A673 (cell line): ENCODE measurements at regions not wholly inside any gene's neighbourhood (a gene's known extent, or its start where the extent isn't known, plus 50 kb on each side); places are given as distances from the start of the nearest gene placed in this dataset.

Source experiments
- EZH2 ChIP-seq: fragments of 200-600 bp; sonication (generic); IDR thresholded peaks from 2 replicates; pipeline ENCODE4 v1.6.1; 2017; ENCODE audit warnings: borderline replicate concordance, low read depth, mild to moderate bottlenecking, mixed read lengths, antibody characterized with exemption, low read length; ENCODE audit not compliant: poor library complexity, severe bottlenecking
- TF ChIP-seq, protein P1 (sequence below): fragments of 300-800, 200-600 bp; sonication (generic); conservative IDR thresholded peaks from 2 replicates; pipeline ENCODE4 v1.5.1; 2017; ENCODE audit warnings: low read depth, mild to moderate bottlenecking, antibody characterized with exemption, low read length, moderate library complexity, mixed read lengths

DNA sequence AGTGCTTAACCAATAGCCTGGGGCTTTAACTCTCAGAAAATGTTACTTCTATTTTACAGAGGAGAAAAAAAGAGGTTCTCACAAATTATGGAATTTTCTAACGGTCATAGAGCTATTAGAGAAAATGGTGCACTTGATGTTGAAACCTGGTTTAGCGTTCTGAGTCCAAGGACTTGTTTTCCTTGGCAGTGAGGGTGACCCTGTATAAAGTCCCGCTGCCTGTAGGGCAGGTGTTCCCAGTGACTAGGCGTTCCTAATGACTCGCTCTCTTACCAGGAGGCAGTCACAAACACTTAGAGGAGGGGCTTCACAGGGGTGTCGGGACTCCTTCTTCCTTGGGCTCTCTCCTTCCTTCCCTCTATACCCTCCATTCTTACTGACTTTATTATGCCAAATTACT, 175.8 kb downstream of the ACTR3 start:
- TF ChIP-seq, protein P1, sequence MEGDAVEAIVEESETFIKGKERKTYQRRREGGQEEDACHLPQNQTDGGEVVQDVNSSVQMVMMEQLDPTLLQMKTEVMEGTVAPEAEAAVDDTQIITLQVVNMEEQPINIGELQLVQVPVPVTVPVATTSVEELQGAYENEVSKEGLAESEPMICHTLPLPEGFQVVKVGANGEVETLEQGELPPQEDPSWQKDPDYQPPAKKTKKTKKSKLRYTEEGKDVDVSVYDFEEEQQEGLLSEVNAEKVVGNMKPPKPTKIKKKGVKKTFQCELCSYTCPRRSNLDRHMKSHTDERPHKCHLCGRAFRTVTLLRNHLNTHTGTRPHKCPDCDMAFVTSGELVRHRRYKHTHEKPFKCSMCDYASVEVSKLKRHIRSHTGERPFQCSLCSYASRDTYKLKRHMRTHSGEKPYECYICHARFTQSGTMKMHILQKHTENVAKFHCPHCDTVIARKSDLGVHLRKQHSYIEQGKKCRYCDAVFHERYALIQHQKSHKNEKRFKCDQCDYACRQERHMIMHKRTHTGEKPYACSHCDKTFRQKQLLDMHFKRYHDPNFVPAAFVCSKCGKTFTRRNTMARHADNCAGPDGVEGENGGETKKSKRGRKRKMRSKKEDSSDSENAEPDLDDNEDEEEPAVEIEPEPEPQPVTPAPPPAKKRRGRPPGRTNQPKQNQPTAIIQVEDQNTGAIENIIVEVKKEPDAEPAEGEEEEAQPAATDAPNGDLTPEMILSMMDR, result no peak
- TF ChIP-seq EZH2, result no peak
